HEK293 (cell line): ENCODE measurements at regions not wholly inside any gene's neighbourhood (a gene's known extent, or its start where the extent isn't known, plus 50 kb on each side); places are given as distances from the start of the nearest gene placed in this dataset.

Experiments used
- CTCF ChIA-PET: fragments of 350-600 bp; formaldehyde crosslinking; extraction: SDS; loops from one replicate; lab custom pipeline; 2021; ENCODE audit warnings: antibody characterized with exemption; lab: Yijun Ruan, JAX
- POLR2A ChIA-PET: fragments of 300-600 bp; formaldehyde crosslinking; extraction: SDS; loops from one replicate; lab custom pipeline; 2020; ENCODE audit warnings: antibody characterized with exemption, inconsistent platforms; lab: Yijun Ruan, JAX
- H3K27ac ChIP-seq: fragments of 200-500 bp; sonication (Bioruptor generic); 2 replicates; pipeline ENCODE4 v1.5.1; 2014; ENCODE audit warnings: low read depth, low read length, control low read depth, inconsistent platforms; ENCODE audit errors: extremely low read depth
- H3K36me3 ChIP-seq, 2 experiments: fragments of 200-500 bp in 1 of 2; sonication (Bioruptor generic) in 1 of 2; 1 replicate in 1 of 2; 2 replicates in 1 of 2; pipeline ENCODE4 v1.5.1; 2014 to 2017; ENCODE audit warnings: inconsistent platforms in 2 of 2, low read length in 2 of 2; ENCODE audit not compliant: control insufficient read depth in 2 of 2, insufficient read depth in 1 of 2
- H3K4me1 ChIP-seq: fragments of 200-500 bp; sonication (Bioruptor generic); 2 replicates; pipeline ENCODE4 v1.5.1; 2014; ENCODE audit warnings: mild to moderate bottlenecking, low read length, inconsistent platforms; ENCODE audit not compliant: control insufficient read depth, insufficient read depth
- H3K4me3 ChIP-seq: 2 replicates; pipeline ENCODE4 v1.5.1; 2011; ENCODE audit warnings: low read depth, mild to moderate bottlenecking, control low read depth, low read length, moderate library complexity
- H3K9me3 ChIP-seq: fragments of 200-500 bp; sonication (Bioruptor generic); 2 replicates; pipeline ENCODE4 v1.5.1; 2014; ENCODE audit warnings: low read depth, low read length, inconsistent platforms; ENCODE audit not compliant: control insufficient read depth, insufficient read depth
- PBX3 ChIP-seq: sonication (generic); formaldehyde crosslinking; IDR thresholded peaks from 2 replicates; pipeline ENCODE4 v1.8.1; 2022; ENCODE audit warnings: mild to moderate bottlenecking, moderate library complexity, missing genetic modification reagents
- PRDM10 ChIP-seq: fragments of 450-650 bp; formaldehyde crosslinking; IDR thresholded peaks from 2 replicates; pipeline ENCODE4 v1.5.1; 2016; ENCODE audit warnings: missing biosample characterization, missing genetic modification characterization
- SALL2 ChIP-seq: fragments of 450-650 bp; formaldehyde crosslinking; IDR thresholded peaks from 2 replicates; pipeline ENCODE4 v1.5.0; 2017; ENCODE audit warnings: missing biosample characterization, mild to moderate bottlenecking, missing genetic modification characterization, borderline replicate concordance
- SP3 ChIP-seq: fragments of 450-650 bp; formaldehyde crosslinking; IDR thresholded peaks from 2 replicates; pipeline ENCODE4 v1.5.1; 2016; ENCODE audit warnings: missing biosample characterization, missing genetic modification characterization
- ZBTB8A ChIP-seq: fragments of 450-650 bp; formaldehyde crosslinking; IDR thresholded peaks from 2 replicates; pipeline ENCODE4 v1.5.1; 2016; ENCODE audit warnings: missing biosample characterization, missing genetic modification characterization
- ZNF155 ChIP-seq: fragments of 450-650 bp; formaldehyde crosslinking; IDR thresholded peaks from 2 replicates; pipeline ENCODE4 v1.5.1; 2016; ENCODE audit warnings: missing biosample characterization, missing genetic modification characterization
- ZNF202 ChIP-seq: fragments of 450-650 bp; formaldehyde crosslinking; IDR thresholded peaks from 2 replicates; pipeline ENCODE4 v1.5.1; 2016; ENCODE audit warnings: missing biosample characterization, missing genetic modification characterization, borderline replicate concordance
- ZNF223 ChIP-seq: fragments of 450-650 bp; formaldehyde crosslinking; IDR thresholded peaks from 2 replicates; pipeline ENCODE4 v1.5.1; 2016; ENCODE audit warnings: missing biosample characterization, missing genetic modification characterization
- ZNF239 ChIP-seq: fragments of 450-650 bp; formaldehyde crosslinking; IDR thresholded peaks from 2 replicates; pipeline ENCODE4 v1.5.1; 2016; ENCODE audit warnings: missing biosample characterization, missing genetic modification characterization
- ZNF24 ChIP-seq: fragments of 450-650 bp; formaldehyde crosslinking; IDR thresholded peaks from 2 replicates; pipeline ENCODE4 v1.5.1; 2016; ENCODE audit warnings: missing biosample characterization, missing genetic modification characterization
- ZNF266 ChIP-seq: fragments of 450-650 bp; formaldehyde crosslinking; IDR thresholded peaks from 2 replicates; pipeline ENCODE4 v1.5.1; 2016; ENCODE audit warnings: missing biosample characterization, missing genetic modification characterization, low read depth
- ZNF354C ChIP-seq: fragments of 450-650 bp; formaldehyde crosslinking; IDR thresholded peaks from 2 replicates; pipeline ENCODE4 v1.5.1; 2016; ENCODE audit warnings: missing biosample characterization, missing genetic modification characterization, low read depth, borderline replicate concordance
- ZNF510 ChIP-seq: fragments of 450-650 bp; formaldehyde crosslinking; IDR thresholded peaks from 2 replicates; pipeline ENCODE4 v1.5.1; 2018; ENCODE audit warnings: mild to moderate bottlenecking, missing genetic modification characterization, missing biosample characterization; ENCODE audit not compliant: insufficient replicate concordance
- ZNF558 ChIP-seq: fragments of 450-650 bp; formaldehyde crosslinking; IDR thresholded peaks from 2 replicates; pipeline ENCODE4 v1.5.1; 2016; ENCODE audit warnings: missing biosample characterization, missing genetic modification characterization
- ZNF561 ChIP-seq: fragments of 450-650 bp; IDR thresholded peaks from 2 replicates; pipeline ENCODE4 v1.5.1; 2018; ENCODE audit warnings: missing biosample characterization, missing genetic modification characterization, borderline replicate concordance
- ZNF623 ChIP-seq: fragments of 450-650 bp; formaldehyde crosslinking; IDR thresholded peaks from 2 replicates; pipeline ENCODE4 v1.5.1; 2016; ENCODE audit warnings: missing biosample characterization, missing genetic modification characterization
- ZNF626 ChIP-seq: fragments of 450-650 bp; sonication (Bioruptor Pico); formaldehyde crosslinking; IDR thresholded peaks from 2 replicates; pipeline ENCODE4 v1.5.1; 2018; ENCODE audit warnings: missing biosample characterization, missing genetic modification characterization, inconsistent platforms
- TF ChIP-seq, protein P1 (sequence below): fragments of 450-650 bp; formaldehyde crosslinking; IDR thresholded peaks from 2 replicates; pipeline ENCODE4 v1.5.1; 2016; ENCODE audit warnings: missing biosample characterization, missing genetic modification characterization
- TF ChIP-seq, protein P2 (sequence below): fragments of 450-650 bp; formaldehyde crosslinking; IDR thresholded peaks from 2 replicates; pipeline ENCODE4 v1.5.1; 2016; ENCODE audit warnings: missing biosample characterization, missing genetic modification characterization

DNA sequence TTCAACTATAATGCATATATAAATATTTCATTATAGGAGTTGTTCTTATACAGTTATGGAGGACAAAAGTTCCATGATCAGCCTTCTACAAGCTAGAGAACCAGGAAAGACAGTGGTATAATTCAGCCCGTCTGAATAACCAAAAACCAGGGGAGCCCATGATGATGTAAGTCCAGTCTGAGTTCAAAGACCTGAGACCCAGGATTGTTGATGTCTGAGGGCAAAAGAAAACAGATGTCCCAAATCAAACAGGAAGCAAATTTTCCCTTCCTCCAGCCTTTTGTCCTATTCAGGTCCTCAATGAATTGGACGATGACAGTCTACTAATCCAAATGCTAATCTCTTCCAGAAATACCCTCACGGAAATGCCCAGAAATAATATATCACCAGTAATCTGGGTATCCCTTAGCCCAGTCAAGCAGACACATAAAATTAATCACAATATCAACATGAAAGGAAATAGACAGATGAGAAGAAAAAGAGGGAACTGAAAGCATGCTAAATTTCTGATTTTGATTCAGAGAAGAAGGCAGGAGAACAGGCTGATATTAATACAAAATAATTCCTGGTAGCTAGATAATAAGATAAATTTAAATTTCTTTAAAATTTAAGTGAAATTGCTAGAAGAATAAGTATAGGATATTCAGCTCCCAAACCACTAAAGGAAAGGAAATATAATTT, 255.6 kb upstream of the CTAGE1 start:
- Histone ChIP-seq H3K9me3 (no peaks in the 10 kb centered on the region), H3K4me3 (no peak overlapping the region), H3K4me1 (no peaks in the 10 kb centered on the region), H3K36me3 (no peaks in the 10 kb centered on the region), H3K27ac (no peak overlapping the region)
- POLR2A ChIA-PET, result no interaction called here
- TF ChIP-seq ZNF24 (tag by site-specific recombination) (no peak), PBX3 (CRISPR knock-in tag) (no peak), PRDM10 (no peak), ZNF202 (no peak), ZNF354C (tag by site-specific recombination) (no peak), ZNF558 (tag by site-specific recombination) (no peak), SALL2 (tag by site-specific recombination) (no peak), ZNF510 (tag by site-specific recombination) (no peak), ZNF239 (no peak), ZBTB8A (tag by site-specific recombination) (no peak)
- TF ChIP-seq, protein P1, sequence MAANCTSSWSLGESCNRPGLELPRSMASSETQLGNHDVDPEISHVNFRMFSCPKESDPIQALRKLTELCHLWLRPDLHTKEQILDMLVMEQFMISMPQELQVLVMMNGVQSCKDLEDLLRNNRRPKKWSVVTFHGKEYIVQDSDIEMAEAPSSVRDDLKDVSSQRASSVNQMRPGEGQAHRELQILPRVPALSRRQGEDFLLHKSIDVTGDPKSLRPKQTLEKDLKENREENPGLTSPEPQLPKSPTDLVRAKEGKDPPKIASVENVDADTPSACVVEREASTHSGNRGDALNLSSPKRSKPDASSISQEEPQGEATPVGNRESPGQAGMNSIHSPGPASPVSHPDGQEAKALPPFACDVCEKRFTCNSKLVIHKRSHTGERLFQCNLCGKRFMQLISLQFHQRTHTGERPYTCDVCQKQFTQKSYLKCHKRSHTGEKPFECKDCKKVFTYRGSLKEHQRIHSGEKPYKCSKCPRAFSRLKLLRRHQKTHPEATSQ, result no peak
- TF ChIP-seq, protein P2, sequence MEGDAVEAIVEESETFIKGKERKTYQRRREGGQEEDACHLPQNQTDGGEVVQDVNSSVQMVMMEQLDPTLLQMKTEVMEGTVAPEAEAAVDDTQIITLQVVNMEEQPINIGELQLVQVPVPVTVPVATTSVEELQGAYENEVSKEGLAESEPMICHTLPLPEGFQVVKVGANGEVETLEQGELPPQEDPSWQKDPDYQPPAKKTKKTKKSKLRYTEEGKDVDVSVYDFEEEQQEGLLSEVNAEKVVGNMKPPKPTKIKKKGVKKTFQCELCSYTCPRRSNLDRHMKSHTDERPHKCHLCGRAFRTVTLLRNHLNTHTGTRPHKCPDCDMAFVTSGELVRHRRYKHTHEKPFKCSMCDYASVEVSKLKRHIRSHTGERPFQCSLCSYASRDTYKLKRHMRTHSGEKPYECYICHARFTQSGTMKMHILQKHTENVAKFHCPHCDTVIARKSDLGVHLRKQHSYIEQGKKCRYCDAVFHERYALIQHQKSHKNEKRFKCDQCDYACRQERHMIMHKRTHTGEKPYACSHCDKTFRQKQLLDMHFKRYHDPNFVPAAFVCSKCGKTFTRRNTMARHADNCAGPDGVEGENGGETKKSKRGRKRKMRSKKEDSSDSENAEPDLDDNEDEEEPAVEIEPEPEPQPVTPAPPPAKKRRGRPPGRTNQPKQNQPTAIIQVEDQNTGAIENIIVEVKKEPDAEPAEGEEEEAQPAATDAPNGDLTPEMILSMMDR, result no peak
- CTCF ChIA-PET, result interaction anchor here (0.6 to 1.8 kb wide), 4 partner anchors 30 to 593 kb away, joined by 3 to 7 read pairs (median 4); no protein-coding TSS in a partner anchor

GRCh38 chr18:22674272-22674671, 256.6 kb upstream of the CTAGE1 start:
- POLR2A ChIA-PET, result no interaction called here
- Histone ChIP-seq H3K27ac (no peak overlapping the region), H3K36me3 (no peaks in the 10 kb centered on the region), H3K9me3 (no peaks in the 10 kb centered on the region)
- CTCF ChIA-PET, result interaction anchor here (1.8 kb wide), 1 partner anchor 30 kb away, joined by 7 read pairs; no protein-coding TSS in a partner anchor
- TF ChIP-seq ZNF510 (tag by site-specific recombination) (no peak), ZNF561 (no peak), ZNF155 (tag by site-specific recombination) (no peak), SP3 (no peak), ZNF623 (tag by site-specific recombination) (no peak), ZNF626 (no peak), ZNF266 (no peak), ZNF223 (tag by site-specific recombination) (no peak)
- TF ChIP-seq, all 188 proteins: peak for 0
- Histone ChIP-seq H3K4me3 (no peak overlapping the region), H3K4me1 (no peaks in the 10 kb centered on the region)
